ACHN (cell line): ENCODE measurements at regions not wholly inside any gene's neighbourhood (a gene's known extent, or its start where the extent isn't known, plus 50 kb on each side); places are given as distances from the start of the nearest gene placed in this dataset.
"Not testable (repeated sequence)": the region's sequence is repeated elsewhere in the genome, so short reads cannot be mapped to it uniquely, and the experiment has no call there.

Experiments used
- DNase-seq: peaks from one replicate; pipeline ENCODE4 v3.0.0-alpha.2; 2015
- in situ Hi-C: cut with HindIII; loops from 2 replicates; pipeline ENCODE4 v1.10.0; 2017; ENCODE audit warnings: low sequenced_read_pairs, low pct_ligation_motif_present, low pct_unique_long_range_greater_than_20kb

GRCh38 chr2:150681120-150681804 lies 193.8 kb upstream of the RND3 start:
- in situ Hi-C loops, result no loop called here
- peak; percentile 8 for DNase-seq

GRCh38 chr2:150679456-150680120 lies 192.1 kb upstream of the RND3 start:
- DNase-seq, result no peak
- in situ Hi-C loops, result no loop called here

- in situ Hi-C loops, result no loop called here
- no peak for DNase-seq
Measured at GRCh38 chr2:150677551-150677950, 190.1 kb upstream of the RND3 start.

GRCh38 chr2:150676747-150677383 lies 189.4 kb upstream of the RND3 start:
- in situ Hi-C loops, result no loop called here

GRCh38 chr2:150675807-150676206 lies 188.3 kb upstream of the RND3 start:
- in situ Hi-C loops, result no loop called here
- no peak for DNase-seq

More at GRCh38 chr2:150676747-150677383, 189.4 kb upstream of the RND3 start:
- DNase-seq, result no peak

GRCh38 chr2:150674283-150674682 lies 186.8 kb upstream of the RND3 start:
- in situ Hi-C loops, result no loop called here
- no peak for DNase-seq

GRCh38 chr2:150672311-150672710 lies 184.8 kb upstream of the RND3 start:
- DNase-seq, result no peak
- in situ Hi-C loops, result no loop called here

GRCh38 chr2:150669492-150669891 lies 182.0 kb upstream of the RND3 start:
- in situ Hi-C loops, result no loop called here
- DNase-seq, result no peak

- in situ Hi-C loops, DNase-seq: not testable (repeated sequence)
Measured at GRCh38 chr2:150667039-150667438, 179.6 kb upstream of the RND3 start.

GRCh38 chr2:150663143-150663542 lies 175.7 kb upstream of the RND3 start:
- in situ Hi-C loops, result no loop called here
- peak; percentile 8 for DNase-seq

GRCh38 chr2:150656002-150656401 lies 168.5 kb upstream of the RND3 start:
- in situ Hi-C loops, result no loop called here
- DNase-seq, result no peak

- DNase-seq, result no peak
- in situ Hi-C loops, result no loop called here
Measured at GRCh38 chr2:150653351-150653750, 165.9 kb upstream of the RND3 start.

- in situ Hi-C loops, result no loop called here
- DNase-seq, result no peak
Measured at GRCh38 chr2:150647943-150648342, 160.5 kb upstream of the RND3 start.

GRCh38 chr2:150646746-150647145 lies 159.3 kb upstream of the RND3 start:
- DNase-seq, result no peak
- in situ Hi-C loops, result no loop called here

GRCh38 chr2:150644298-150645067 lies 157.0 kb upstream of the RND3 start:
- no peak for DNase-seq
- in situ Hi-C loops, result no loop called here

GRCh38 chr2:150643114-150643725 lies 155.8 kb upstream of the RND3 start:
- in situ Hi-C loops, result no loop called here
- DNase-seq, result no peak

GRCh38 chr2:150640039-150640438 lies 152.6 kb upstream of the RND3 start:
- in situ Hi-C loops, result no loop called here
- no peak for DNase-seq

- no peak for DNase-seq
- in situ Hi-C loops, result no loop called here
Measured at GRCh38 chr2:150639383-150639782, 151.9 kb upstream of the RND3 start.
